GM23338 (cell line): ENCODE measurements at regions not wholly inside any gene's neighbourhood (a gene's known extent, or its start where the extent isn't known, plus 50 kb on each side); places are given as distances from the start of the nearest gene placed in this dataset.

Experiments used
- ATAC-seq: fragments of 200-7000 bp; cut with Tn5 transposase; 3 replicates; pipeline ENCODE4 v1.9.1; 2020
- DNase-seq: peaks from one replicate; pipeline ENCODE4 v3.0.0-alpha.2; 2015; ENCODE audit warnings: low spot score
- H2AFZ ChIP-seq: fragments of 200-600 bp; sonication (generic); 2 replicates; pipeline ENCODE4 v1.8.0; 2016; ENCODE audit warnings: antibody characterized with exemption, mild to moderate bottlenecking, moderate library complexity
- H3F3A ChIP-seq: fragments of 200-600 bp; sonication (generic); replicated peaks from 2 replicates; pipeline ENCODE4 v1.8.0; 2017; ENCODE audit warnings: antibody characterized with exemption, mixed run types, low read depth
- H3K27ac ChIP-seq: fragments of 200-600 bp; sonication (generic); 2 replicates; pipeline ENCODE4 v1.6.1; 2016; ENCODE audit warnings: low read depth
- H3K27me3 ChIP-seq: fragments of 200-600 bp; sonication (generic); 2 replicates; pipeline ENCODE4 v1.8.0; 2016; ENCODE audit warnings: mild to moderate bottlenecking, mixed run types, moderate library complexity; ENCODE audit not compliant: insufficient read depth
- H3K36me3 ChIP-seq: fragments of 200-600 bp; sonication (generic); 2 replicates; pipeline ENCODE4 v1.8.0; 2016; ENCODE audit warnings: mild to moderate bottlenecking; ENCODE audit not compliant: insufficient read depth
- H3K4me1 ChIP-seq: fragments of 200-600 bp; sonication (generic); 2 replicates; pipeline ENCODE4 v1.8.0; 2016; ENCODE audit warnings: mild to moderate bottlenecking, moderate library complexity; ENCODE audit not compliant: insufficient read depth
- H3K4me2 ChIP-seq: fragments of 200-600 bp; sonication (generic); 2 replicates; pipeline ENCODE4 v1.7.1; 2017; ENCODE audit warnings: mixed run types
- H3K4me3 ChIP-seq: fragments of 200-600 bp; sonication (generic); 2 replicates; pipeline ENCODE4 v1.6.1; 2016; ENCODE audit warnings: mixed run types
- H3K79me2 ChIP-seq: fragments of 200-600 bp; sonication (generic); replicated peaks from 2 replicates; pipeline ENCODE4 v1.8.0; 2017; ENCODE audit warnings: mild to moderate bottlenecking; ENCODE audit not compliant: insufficient read depth
- H3K9me2 ChIP-seq: fragments of 200-600 bp; sonication (generic); 2 replicates; pipeline ENCODE4 v1.8.0; 2017; ENCODE audit not compliant: insufficient read depth
- H4K20me1 ChIP-seq: fragments of 200-600 bp; sonication (generic); replicated peaks from 2 replicates; pipeline ENCODE4 v1.8.0; 2017; ENCODE audit warnings: mild to moderate bottlenecking; ENCODE audit not compliant: insufficient read depth
- H3K27ac Mint-ChIP-seq: 2 replicates; pipeline ENCODE4 v1.8.0; 2020; ENCODE audit warnings: inconsistent platforms, mild to moderate bottlenecking, moderate library complexity, mixed read lengths
- H3K27me3 Mint-ChIP-seq: 3 replicates; pipeline ENCODE4 v1.8.0; 2022; ENCODE audit warnings: low read depth, mild to moderate bottlenecking, moderate library complexity, mixed read lengths, inconsistent platforms; ENCODE audit not compliant: insufficient read depth, poor library complexity
- H3K36me3 Mint-ChIP-seq: 3 replicates; pipeline ENCODE4 v1.8.0; 2021; ENCODE audit warnings: low read depth, mild to moderate bottlenecking, inconsistent platforms, moderate library complexity, mixed read lengths
- H3K4me1 Mint-ChIP-seq: 3 replicates; pipeline ENCODE4 v1.8.0; 2020; ENCODE audit warnings: mild to moderate bottlenecking, inconsistent platforms, mixed read lengths
- H3K4me3 Mint-ChIP-seq: 3 replicates; pipeline ENCODE4 v1.8.0; 2021; ENCODE audit warnings: moderate library complexity, mild to moderate bottlenecking, inconsistent platforms, mixed read lengths
- H3K9me3 Mint-ChIP-seq: 3 replicates; pipeline ENCODE4 v1.8.0; 2020; ENCODE audit warnings: moderate library complexity, mild to moderate bottlenecking, inconsistent platforms, mixed read lengths
- EZH2phosphoT487 ChIP-seq: fragments of 200-600 bp; sonication (generic); IDR thresholded peaks from one replicate; pipeline ENCODE4 v1.8.1; 2018; ENCODE audit warnings: antibody characterized with exemption; ENCODE audit not compliant: unreplicated experiment
- JUNB ChIP-seq: IDR thresholded peaks from one replicate; pipeline ENCODE4 v1.6.1; 2016; ENCODE audit warnings: antibody characterized with exemption; ENCODE audit not compliant: unreplicated experiment
- ZNF114 ChIP-seq: fragments of 250-450 bp; sonication (Bioruptor Pico); IDR thresholded peaks from 2 replicates; pipeline ENCODE4 v1.5.0; 2020; ENCODE audit warnings: mild to moderate bottlenecking, moderate library complexity
- ZNF331 ChIP-seq: fragments of 250-450 bp; sonication (Bioruptor Pico); IDR thresholded peaks from 2 replicates; pipeline ENCODE4 v1.5.0; 2020; ENCODE audit warnings: low read depth, mild to moderate bottlenecking, moderate library complexity
- TF ChIP-seq, protein P1 (sequence below): fragments of 250-450 bp; sonication (Bioruptor Pico); IDR thresholded peaks from 2 replicates; pipeline ENCODE4 v1.5.0; 2020; ENCODE audit warnings: mild to moderate bottlenecking, moderate library complexity
- TF ChIP-seq, protein P2 (sequence below): IDR thresholded peaks from one replicate; pipeline ENCODE4 v1.6.1; 2018; ENCODE audit warnings: antibody characterized with exemption; ENCODE audit not compliant: unreplicated experiment
- TF ChIP-seq, protein P3 (sequence below): IDR thresholded peaks from 2 replicates; pipeline ENCODE4 v1.6.1; 2016; ENCODE audit warnings: antibody characterized with exemption

DNA sequence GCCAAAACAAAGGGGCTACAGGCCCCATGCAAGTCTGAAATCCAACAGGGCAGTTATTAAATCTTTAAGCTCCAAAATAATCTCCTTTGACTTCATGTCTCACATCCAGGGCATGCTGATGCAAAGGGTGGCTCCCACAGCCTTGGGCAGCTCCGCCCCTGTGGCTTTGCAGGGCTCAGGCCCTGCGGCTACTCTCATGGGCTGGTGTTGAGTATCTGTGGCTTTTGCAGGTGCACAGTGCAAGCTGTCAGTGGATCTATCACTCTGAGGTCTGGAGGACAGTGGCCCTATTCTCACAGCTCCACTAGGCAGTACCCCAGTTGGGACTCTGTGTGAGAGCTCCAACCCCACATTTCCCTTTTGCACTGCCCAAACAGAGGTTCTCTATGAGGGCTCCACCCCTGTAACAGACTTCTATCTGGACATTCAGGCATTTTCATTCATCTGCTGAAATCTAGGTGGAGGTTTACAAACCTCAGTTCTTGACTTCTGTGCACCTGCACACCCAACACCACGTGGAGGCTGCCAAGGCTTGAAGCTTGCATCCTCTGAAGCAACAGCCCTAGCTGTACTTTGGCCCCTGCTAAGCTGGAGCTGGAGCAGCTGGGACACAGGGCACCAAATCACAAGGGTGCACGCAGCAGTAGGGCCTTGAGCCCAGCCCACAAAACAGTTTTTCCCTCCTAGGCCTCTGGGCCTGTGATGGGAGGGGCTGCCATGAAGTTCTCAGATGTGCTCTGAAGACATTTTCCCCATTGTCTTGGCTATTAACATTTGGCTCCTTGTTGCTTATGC lies 154.8 kb upstream of the PDE5A start (continued):
- TF ChIP-seq, protein P1, sequence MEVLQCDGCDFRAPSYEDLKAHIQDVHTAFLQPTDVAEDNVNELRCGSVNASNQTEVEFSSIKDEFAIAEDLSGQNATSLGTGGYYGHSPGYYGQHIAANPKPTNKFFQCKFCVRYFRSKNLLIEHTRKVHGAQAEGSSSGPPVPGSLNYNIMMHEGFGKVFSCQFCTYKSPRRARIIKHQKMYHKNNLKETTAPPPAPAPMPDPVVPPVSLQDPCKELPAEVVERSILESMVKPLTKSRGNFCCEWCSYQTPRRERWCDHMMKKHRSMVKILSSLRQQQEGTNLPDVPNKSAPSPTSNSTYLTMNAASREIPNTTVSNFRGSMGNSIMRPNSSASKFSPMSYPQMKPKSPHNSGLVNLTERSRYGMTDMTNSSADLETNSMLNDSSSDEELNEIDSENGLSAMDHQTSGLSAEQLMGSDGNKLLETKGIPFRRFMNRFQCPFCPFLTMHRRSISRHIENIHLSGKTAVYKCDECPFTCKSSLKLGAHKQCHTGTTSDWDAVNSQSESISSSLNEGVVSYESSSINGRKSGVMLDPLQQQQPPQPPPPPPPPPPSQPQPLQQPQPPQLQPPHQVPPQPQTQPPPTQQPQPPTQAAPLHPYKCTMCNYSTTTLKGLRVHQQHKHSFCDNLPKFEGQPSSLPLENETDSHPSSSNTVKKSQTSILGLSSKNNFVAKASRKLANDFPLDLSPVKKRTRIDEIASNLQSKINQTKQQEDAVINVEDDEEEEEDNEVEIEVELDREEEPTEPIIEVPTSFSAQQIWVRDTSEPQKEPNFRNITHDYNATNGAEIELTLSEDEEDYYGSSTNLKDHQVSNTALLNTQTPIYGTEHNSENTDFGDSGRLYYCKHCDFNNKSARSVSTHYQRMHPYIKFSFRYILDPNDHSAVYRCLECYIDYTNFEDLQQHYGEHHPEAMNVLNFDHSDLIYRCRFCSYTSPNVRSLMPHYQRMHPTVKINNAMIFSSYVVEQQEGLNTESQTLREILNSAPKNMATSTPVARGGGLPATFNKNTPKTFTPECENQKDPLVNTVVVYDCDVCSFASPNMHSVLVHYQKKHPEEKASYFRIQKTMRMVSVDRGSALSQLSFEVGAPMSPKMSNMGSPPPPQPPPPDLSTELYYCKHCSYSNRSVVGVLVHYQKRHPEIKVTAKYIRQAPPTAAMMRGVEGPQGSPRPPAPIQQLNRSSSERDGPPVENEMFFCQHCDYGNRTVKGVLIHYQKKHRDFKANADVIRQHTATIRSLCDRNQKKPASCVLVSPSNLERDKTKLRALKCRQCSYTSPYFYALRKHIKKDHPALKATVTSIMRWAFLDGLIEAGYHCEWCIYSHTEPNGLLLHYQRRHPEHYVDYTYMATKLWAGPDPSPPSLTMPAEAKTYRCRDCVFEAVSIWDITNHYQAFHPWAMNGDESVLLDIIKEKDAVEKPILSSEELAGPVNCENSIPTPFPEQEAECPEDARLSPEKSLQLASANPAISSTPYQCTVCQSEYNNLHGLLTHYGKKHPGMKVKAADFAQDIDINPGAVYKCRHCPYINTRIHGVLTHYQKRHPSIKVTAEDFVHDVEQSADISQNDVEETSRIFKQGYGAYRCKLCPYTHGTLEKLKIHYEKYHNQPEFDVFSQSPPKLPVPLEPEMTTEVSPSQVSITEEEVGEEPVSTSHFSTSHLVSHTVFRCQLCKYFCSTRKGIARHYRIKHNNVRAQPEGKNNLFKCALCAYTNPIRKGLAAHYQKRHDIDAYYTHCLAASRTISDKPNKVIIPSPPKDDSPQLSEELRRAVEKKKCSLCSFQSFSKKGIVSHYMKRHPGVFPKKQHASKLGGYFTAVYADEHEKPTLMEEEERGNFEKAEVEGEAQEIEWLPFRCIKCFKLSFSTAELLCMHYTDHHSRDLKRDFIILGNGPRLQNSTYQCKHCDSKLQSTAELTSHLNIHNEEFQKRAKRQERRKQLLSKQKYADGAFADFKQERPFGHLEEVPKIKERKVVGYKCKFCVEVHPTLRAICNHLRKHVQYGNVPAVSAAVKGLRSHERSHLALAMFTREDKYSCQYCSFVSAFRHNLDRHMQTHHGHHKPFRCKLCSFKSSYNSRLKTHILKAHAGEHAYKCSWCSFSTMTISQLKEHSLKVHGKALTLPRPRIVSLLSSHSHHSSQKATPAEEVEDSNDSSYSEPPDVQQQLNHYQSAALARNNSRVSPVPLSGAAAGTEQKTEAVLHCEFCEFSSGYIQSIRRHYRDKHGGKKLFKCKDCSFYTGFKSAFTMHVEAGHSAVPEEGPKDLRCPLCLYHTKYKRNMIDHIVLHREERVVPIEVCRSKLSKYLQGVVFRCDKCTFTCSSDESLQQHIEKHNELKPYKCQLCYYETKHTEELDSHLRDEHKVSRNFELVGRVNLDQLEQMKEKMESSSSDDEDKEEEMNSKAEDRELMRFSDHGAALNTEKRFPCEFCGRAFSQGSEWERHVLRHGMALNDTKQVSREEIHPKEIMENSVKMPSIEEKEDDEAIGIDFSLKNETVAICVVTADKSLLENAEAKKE = no peak

DNA sequence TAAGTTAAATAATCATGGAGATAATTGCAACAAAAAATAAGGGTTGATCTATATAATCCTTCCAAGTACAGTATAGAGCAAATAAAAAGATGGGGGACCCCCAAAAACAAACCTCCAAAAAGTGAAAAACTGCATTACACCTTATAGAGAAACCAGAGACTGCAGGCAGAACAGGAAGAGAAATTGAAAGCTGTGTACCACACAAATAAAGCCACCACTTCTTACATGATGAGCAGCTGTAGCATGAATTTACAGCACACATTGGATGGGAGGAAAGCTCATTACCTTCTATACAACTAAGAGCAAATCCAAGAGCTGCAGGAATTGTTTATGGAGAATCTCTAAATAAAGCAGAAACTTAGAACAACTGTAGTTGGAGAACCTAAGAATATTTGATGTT lies 152.4 kb upstream of the PDE5A start:
- Histone ChIP-seq H3K36me3 (no peaks in the 10 kb centered on the region), H3K79me2 (no peaks in the 10 kb centered on the region), H3F3A (no peaks in the 10 kb centered on the region), H3K9me2 (no peaks in the 10 kb centered on the region), H4K20me1 (no peaks in the 10 kb centered on the region), H2AFZ (no peak overlapping the region), H3K27me3 (no peaks in the 10 kb centered on the region), H3K4me1 (no peaks in the 10 kb centered on the region), H3K4me3 (no peak overlapping the region), H3K27ac (no peak overlapping the region), H3K4me2 (no peak overlapping the region)
- DNase-seq (no peak), ATAC-seq (no peak)
- H3K9me3 Mint-ChIP-seq = peaks cover 22% of the 10 kb centered on the region; the same call in 2 of the 3 replicates
- TF ChIP-seq ZNF114 (CRISPR knock-in tag) (no peak), ZNF331 (CRISPR knock-in tag) (no peak), EZH2phosphoT487 (no peak), JUNB (no peak)
- TF ChIP-seq, protein P2, sequence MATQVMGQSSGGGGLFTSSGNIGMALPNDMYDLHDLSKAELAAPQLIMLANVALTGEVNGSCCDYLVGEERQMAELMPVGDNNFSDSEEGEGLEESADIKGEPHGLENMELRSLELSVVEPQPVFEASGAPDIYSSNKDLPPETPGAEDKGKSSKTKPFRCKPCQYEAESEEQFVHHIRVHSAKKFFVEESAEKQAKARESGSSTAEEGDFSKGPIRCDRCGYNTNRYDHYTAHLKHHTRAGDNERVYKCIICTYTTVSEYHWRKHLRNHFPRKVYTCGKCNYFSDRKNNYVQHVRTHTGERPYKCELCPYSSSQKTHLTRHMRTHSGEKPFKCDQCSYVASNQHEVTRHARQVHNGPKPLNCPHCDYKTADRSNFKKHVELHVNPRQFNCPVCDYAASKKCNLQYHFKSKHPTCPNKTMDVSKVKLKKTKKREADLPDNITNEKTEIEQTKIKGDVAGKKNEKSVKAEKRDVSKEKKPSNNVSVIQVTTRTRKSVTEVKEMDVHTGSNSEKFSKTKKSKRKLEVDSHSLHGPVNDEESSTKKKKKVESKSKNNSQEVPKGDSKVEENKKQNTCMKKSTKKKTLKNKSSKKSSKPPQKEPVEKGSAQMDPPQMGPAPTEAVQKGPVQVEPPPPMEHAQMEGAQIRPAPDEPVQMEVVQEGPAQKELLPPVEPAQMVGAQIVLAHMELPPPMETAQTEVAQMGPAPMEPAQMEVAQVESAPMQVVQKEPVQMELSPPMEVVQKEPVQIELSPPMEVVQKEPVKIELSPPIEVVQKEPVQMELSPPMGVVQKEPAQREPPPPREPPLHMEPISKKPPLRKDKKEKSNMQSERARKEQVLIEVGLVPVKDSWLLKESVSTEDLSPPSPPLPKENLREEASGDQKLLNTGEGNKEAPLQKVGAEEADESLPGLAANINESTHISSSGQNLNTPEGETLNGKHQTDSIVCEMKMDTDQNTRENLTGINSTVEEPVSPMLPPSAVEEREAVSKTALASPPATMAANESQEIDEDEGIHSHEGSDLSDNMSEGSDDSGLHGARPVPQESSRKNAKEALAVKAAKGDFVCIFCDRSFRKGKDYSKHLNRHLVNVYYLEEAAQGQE = no peak
- TF ChIP-seq, protein P3, sequence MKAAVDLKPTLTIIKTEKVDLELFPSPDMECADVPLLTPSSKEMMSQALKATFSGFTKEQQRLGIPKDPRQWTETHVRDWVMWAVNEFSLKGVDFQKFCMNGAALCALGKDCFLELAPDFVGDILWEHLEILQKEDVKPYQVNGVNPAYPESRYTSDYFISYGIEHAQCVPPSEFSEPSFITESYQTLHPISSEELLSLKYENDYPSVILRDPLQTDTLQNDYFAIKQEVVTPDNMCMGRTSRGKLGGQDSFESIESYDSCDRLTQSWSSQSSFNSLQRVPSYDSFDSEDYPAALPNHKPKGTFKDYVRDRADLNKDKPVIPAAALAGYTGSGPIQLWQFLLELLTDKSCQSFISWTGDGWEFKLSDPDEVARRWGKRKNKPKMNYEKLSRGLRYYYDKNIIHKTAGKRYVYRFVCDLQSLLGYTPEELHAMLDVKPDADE = no peak
- peaks cover 2% of the 10 kb centered on the region; the same call in 1 of the 3 replicates for H3K4me1 Mint-ChIP-seq
- H3K4me3 Mint-ChIP-seq = no peak overlapping the region
- H3K36me3 Mint-ChIP-seq = peaks cover 20% of the 10 kb centered on the region
- no peak overlapping the region for H3K27ac Mint-ChIP-seq
- H3K27me3 Mint-ChIP-seq = no peaks in the 10 kb centered on the region
